ENCODE measurements at regions not wholly inside any gene's neighbourhood (a gene's known extent, or its start where the extent isn't known, plus 50 kb on each side); places are given as distances from the start of the nearest gene placed in this dataset.

DNA sequence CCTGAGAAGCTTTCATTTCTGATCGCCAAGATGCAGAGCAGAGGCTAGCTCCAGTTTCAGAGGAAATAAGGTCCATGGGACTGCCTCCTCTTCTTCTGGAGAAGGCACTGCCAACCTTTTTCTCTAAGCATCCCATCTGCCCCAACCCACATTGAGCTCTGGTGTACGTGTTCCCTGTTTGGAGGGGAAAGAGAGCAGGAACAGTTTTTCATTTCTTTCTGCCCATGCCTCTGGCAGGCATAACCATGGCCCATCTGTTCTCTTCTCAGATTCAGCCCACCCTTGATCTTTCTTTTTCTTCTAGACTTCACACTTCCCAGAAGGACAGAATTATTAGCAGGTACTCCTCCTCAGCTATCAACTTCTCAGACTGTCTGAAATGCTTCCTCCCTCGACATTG, 1110.3 kb upstream of the KLHL29 start:
- no peak overlapping the region for H3K4me2 ChIP-seq (ENCODE audit: low read depth, low read length)
- H3K79me1 ChIP-seq (ENCODE audit: low read depth in 1 of 2, low read length in 2 of 2), result no peaks in the 10 kb centered on the region
- no peak overlapping the region for H3K4ac ChIP-seq (ENCODE audit: low read depth, low read length)
- H3K56ac ChIP-seq (ENCODE audit: extremely low read depth, insufficient read depth, low read length), result no peak overlapping the region
- H2AFZ ChIP-seq (replicated peaks; ENCODE audit: low read length, poor library complexity), result no peak overlapping the region
- H2AK5ac ChIP-seq (ENCODE audit: low read depth, low read length), result no peak overlapping the region
- ATAC-seq (ENCODE audit: low read depth) (no peak), DNase-seq (no peak)
- H3K18ac ChIP-seq (ENCODE audit: low read depth, low read length), result no peak overlapping the region
- H2BK5ac ChIP-seq (ENCODE audit: low read depth, low read length, poor library complexity, severe bottlenecking), result no peak overlapping the region
- H3K27me3 ChIP-seq (ENCODE audit: control insufficient read depth, insufficient read depth, low read length), result no peaks in the 10 kb centered on the region
- ChIA-PET POLR2A (ENCODE audit: unreplicated experiment) (no interaction called here), CTCF (no interaction called here)
- no peak overlapping the region for H4K8ac ChIP-seq (ENCODE audit: low read depth in 2 of 2, low read length in 2 of 2)
- intact Hi-C loops (cut with micrococcal nuclease), result no loop called here
- H2BK15ac ChIP-seq (ENCODE audit: low read depth, low read length), result no peak overlapping the region; the same call in 2 of the 3 replicates
- no peaks in the 10 kb centered on the region for H3K4me1 ChIP-seq (ENCODE audit: control insufficient read depth, insufficient read depth, low read length)
- in situ Hi-C loops (cut with MboI; ENCODE audit: low sequenced_read_pairs), result no loop called here
- dilution Hi-C loops (cut with HindIII; ENCODE audit: low sequenced_read_pairs, unreplicated experiment), result no loop called here
- H2AK9ac ChIP-seq (replicated peaks; ENCODE audit: low read depth, low read length, poor library complexity), result no peak overlapping the region
- H2BK120ac ChIP-seq (ENCODE audit: low read depth, low read length), result no peak overlapping the region
- H4K91ac ChIP-seq (ENCODE audit: insufficient read depth, low read depth, low read length), result no peak overlapping the region
- WGBS, 2 experiments (ENCODE audit: extremely low coverage in 2 of 2, insufficient read length in 1 of 2), result no CpG with 5 or more reads among the region's 3 CpGs
- H3K23ac ChIP-seq (ENCODE audit: low read depth, low read length), result no peak overlapping the region
- H4K20me1 ChIP-seq (ENCODE audit: insufficient read depth, low read length), result no peaks in the 10 kb centered on the region
- H3K36me3 ChIP-seq (ENCODE audit: control insufficient read depth, insufficient read depth, low read length), result no peaks in the 10 kb centered on the region
- no TSS peak for BruUV-seq (replicated peaks)
- H2BK20ac ChIP-seq (ENCODE audit: low read depth, low read length), result no peak overlapping the region
- no peaks in the 10 kb centered on the region for H3K9me1 ChIP-seq (ENCODE audit: insufficient read depth, low read length)
- H3K14ac ChIP-seq (replicated peaks; ENCODE audit: low read depth, low read length), result no peak overlapping the region
- no peaks in the 10 kb centered on the region; the same call in 1 of the 2 replicates for H3K9me3 ChIP-seq (ENCODE audit: control insufficient read depth, insufficient read depth, low read length)
- H4K5ac ChIP-seq (ENCODE audit: low read depth, low read length), result no peak overlapping the region
- no peak overlapping the region for H3K27ac ChIP-seq (ENCODE audit: insufficient read depth, low read length)
- H3K9ac ChIP-seq (ENCODE audit: low read depth, low read length), result no peak overlapping the region
- TF ChIP-seq CEBPB (IDR thresholded peaks at IDR 0.05; ENCODE audit: low read depth, low read length) (no peak), FOS (IDR thresholded peaks at IDR 0.05; ENCODE audit: low read depth, low read length) (no peak), RAD21 (IDR thresholded peaks at IDR 0.05; ENCODE audit: low read length) (no peak), MAFK (IDR thresholded peaks at IDR 0.05; ENCODE audit: low read depth, low read length) (no peak)
- TF ChIP-seq, protein P1, sequence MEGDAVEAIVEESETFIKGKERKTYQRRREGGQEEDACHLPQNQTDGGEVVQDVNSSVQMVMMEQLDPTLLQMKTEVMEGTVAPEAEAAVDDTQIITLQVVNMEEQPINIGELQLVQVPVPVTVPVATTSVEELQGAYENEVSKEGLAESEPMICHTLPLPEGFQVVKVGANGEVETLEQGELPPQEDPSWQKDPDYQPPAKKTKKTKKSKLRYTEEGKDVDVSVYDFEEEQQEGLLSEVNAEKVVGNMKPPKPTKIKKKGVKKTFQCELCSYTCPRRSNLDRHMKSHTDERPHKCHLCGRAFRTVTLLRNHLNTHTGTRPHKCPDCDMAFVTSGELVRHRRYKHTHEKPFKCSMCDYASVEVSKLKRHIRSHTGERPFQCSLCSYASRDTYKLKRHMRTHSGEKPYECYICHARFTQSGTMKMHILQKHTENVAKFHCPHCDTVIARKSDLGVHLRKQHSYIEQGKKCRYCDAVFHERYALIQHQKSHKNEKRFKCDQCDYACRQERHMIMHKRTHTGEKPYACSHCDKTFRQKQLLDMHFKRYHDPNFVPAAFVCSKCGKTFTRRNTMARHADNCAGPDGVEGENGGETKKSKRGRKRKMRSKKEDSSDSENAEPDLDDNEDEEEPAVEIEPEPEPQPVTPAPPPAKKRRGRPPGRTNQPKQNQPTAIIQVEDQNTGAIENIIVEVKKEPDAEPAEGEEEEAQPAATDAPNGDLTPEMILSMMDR (conservative IDR thresholded peaks at IDR 0.05; ENCODE audit: low read depth, low read length), result no peak
- no peak overlapping the region for H3K4me3 ChIP-seq (ENCODE audit: insufficient read depth, low read depth, low read length)

All from IMR-90 (cell line).